OCI-LY7 (cell line): ENCODE measurements at regions not wholly inside any gene's neighbourhood (a gene's known extent, or its start where the extent isn't known, plus 50 kb on each side); places are given as distances from the start of the nearest gene placed in this dataset.

Source experiments
- EZH2phosphoT487 ChIP-seq: fragments of 200-600 bp; sonication (generic); IDR thresholded peaks from 2 replicates; pipeline ENCODE4 v1.6.1; 2018; ENCODE audit warnings: low read depth, borderline replicate concordance, mild to moderate bottlenecking, mixed run types, antibody characterized with exemption, low read length, moderate library complexity, mixed read lengths
- TF ChIP-seq, protein P1 (sequence below): fragments of 200-600 bp; sonication (generic); conservative IDR thresholded peaks from 2 replicates; pipeline ENCODE4 v1.5.1; 2014; ENCODE audit warnings: mild to moderate bottlenecking, antibody characterized with exemption, low read length, moderate library complexity, mixed read lengths

DNA sequence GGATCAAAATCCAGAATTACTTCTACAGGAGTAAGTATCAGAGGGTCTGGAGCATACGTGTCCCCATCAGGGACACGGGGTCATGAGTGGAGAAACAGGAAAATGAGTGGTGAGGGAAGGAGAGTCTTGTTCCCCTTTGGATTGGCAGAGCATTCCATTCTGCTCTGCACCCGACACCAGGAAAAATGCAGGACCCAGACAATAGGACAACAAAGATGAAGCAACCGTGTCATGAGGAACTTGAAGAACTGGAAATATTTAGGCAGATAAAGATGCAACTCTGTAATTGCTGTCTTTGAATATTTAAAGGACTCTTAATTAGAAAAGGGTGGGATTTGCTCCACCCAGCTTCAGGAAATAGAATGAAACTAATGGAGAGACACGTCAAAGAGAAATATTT is 89.0 kb upstream of the BLID start:
- TF ChIP-seq, protein P1, sequence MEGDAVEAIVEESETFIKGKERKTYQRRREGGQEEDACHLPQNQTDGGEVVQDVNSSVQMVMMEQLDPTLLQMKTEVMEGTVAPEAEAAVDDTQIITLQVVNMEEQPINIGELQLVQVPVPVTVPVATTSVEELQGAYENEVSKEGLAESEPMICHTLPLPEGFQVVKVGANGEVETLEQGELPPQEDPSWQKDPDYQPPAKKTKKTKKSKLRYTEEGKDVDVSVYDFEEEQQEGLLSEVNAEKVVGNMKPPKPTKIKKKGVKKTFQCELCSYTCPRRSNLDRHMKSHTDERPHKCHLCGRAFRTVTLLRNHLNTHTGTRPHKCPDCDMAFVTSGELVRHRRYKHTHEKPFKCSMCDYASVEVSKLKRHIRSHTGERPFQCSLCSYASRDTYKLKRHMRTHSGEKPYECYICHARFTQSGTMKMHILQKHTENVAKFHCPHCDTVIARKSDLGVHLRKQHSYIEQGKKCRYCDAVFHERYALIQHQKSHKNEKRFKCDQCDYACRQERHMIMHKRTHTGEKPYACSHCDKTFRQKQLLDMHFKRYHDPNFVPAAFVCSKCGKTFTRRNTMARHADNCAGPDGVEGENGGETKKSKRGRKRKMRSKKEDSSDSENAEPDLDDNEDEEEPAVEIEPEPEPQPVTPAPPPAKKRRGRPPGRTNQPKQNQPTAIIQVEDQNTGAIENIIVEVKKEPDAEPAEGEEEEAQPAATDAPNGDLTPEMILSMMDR: no peak
- no peak for TF ChIP-seq EZH2phosphoT487
